Stimulated activated naive CD8-positive, alpha-beta T cell treated with anti-CD3 and anti-CD28 coated beads, Interleukin-15, Interleukin-2, amounts not matched to agents 100 U/mL and 50 U/mL, for 24 hours (primary cell): ENCODE measurements at regions not wholly inside any gene's neighbourhood (a gene's known extent, or its start where the extent isn't known, plus 50 kb on each side); places are given as distances from the start of the nearest gene placed in this dataset.
A peak's percentile ranks its signal among the peaks of the same experiment; 100 is the strongest.
"Not testable (repeated sequence)": the region's sequence is repeated elsewhere in the genome, so short reads cannot be mapped to it uniquely, and the experiment has no call there.

Experiments used
- ATAC-seq: fragments of 150-1000 bp; cut with Tn5 transposase; one replicate; pipeline ENCODE4 v1.10.0; 2021
- DNase-seq: peaks from one replicate; pipeline ENCODE4 v3.0.0; 2021

DNA sequence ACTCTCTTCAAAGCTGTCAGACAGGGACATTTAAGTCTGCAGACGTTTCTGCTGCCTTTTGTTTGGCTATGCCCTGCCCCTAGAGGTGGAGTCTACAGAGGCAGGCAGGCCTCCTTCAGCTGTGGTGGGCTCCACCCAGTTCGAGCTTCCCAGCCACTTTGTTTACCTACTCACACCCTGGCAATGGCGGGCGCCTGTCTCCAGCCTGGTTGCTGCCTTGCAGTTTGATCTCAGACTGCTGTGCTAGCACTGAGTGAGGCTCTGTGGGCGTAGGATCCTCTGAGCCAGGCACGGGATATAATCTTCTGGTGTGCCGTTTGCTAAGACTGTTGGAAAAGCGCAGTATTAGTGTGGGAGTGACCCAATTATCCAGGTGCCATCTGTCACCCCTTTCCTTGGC is 499.8 kb upstream of the IZUMO3 start:
- not testable (repeated sequence) for ATAC-seq, DNase-seq

- ATAC-seq (no peak), DNase-seq (no peak)
These were observed 484.0 kb upstream of the IZUMO3 start for GRCh38 chr9:25029743-25030142.

- no peak for DNase-seq
- no peak for ATAC-seq
These were observed 480.0 kb upstream of the IZUMO3 start for GRCh38 chr9:25025686-25026085.

- DNase-seq = no peak
- no peak for ATAC-seq
These were observed 479.5 kb upstream of the IZUMO3 start for GRCh38 chr9:25025156-25025555.

DNA sequence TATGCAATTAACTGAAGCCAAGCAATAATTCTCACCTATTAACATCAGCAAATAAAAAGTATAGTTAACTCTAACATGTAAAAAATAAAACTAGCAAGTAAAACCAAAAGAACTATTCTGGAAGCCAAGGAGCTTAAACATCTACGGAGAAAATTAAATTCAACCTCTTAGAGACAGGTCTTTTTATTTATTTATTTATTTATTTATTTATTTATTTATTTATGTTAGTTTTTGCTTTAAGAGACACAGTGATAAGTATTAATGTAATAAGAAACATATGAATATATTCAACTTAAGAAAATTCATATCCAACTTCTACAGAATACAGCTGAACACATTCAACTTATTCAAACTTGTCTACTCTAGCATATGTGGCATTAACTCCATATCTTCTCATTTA is 472.1 kb upstream of the IZUMO3 start:
- DNase-seq (no peak), ATAC-seq (no peak)

DNA sequence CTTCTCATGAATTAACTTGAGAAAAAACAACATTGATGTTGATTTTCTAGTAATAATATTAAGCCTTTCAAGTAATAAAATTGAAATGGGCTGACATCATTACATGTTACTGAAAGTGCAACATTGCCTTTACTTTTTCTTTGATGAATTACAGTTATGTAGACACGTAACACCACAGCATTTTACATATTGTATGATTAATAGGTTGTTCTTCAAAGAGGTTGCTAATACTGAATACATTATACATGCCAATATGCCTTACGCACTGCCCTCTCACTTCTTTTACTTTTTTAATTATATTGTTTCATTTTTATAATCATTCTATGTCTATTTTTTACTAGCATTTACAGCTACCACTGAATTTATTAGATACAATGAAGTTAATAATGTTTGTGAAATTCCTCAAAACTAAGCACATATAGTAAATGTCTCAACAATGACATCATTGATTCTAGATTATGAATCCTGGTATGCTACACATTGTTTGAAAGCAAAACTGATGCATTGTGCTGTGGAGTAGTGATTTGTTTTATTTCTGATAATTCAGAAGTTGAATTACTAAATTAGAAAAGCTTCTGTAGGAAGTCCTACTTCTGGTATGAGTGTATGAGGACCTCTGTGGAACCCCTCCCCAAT is 464.4 kb upstream of the IZUMO3 start:
- ATAC-seq (no peak), DNase-seq (no peak)

DNA sequence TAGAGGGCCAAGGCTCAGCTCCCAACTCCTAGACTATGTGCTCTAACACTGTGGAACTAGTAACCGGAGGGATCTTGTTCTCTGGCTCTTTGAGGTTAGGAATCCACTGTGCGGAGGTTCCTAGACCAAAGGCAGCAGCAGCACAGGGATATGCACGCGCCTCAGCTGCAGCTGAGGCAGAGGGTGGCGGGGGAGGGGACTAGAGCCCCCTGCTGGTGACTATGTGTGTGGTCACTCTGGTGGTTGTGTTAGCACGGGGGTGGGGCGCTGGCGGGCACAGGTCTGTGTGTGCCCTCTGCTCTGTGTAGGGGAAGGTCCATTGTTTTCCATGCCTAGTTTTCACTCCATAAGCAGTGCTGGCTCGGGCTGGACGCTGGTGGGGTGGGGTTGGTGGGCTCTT is 458.0 kb upstream of the IZUMO3 start:
- DNase-seq = no peak
- ATAC-seq = peak; percentile 36

DNA sequence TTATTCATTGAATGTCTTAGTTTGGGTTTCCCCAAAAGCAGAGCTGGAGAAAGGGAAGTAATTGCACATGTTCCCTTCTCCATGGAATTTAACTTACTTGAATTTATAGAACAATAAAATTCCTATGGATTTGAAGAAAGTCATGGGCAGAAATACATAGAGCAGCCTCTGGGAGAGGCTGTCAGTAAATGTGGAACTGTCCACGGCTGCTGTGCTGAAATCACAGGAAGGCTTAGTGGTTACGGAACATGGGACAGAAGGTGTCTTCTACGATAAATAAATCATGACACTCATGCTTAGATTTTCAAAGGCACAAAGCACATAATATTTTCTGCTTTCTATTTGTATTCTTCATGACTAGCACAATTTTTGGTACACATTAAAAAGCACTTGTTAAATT is 440.6 kb upstream of the IZUMO3 start:
- no peak for ATAC-seq
- DNase-seq = no peak

DNA sequence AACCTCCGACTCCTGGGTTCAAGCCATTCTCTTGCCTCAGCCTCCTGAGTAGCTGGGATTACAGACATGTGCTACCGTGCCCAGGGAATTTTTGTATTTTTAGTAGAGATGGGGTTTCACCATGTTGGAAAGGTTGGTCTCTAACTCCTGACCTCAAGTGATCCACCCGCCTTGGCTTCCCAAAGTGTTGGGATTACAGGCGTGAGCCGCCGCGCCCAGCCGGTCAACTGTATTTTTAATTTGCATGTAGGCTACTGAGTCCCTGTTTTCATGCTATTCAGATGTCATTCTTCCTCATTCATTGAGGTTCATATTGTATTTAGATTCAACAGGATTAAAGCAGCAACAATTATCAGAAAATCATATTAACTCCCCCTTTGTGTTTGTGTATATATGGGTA is 425.1 kb upstream of the IZUMO3 start:
- not testable (repeated sequence) for ATAC-seq, DNase-seq

- ATAC-seq = no peak
- no peak for DNase-seq
These were observed 416.1 kb upstream of the IZUMO3 start for GRCh38 chr9:24961762-24962161.

- ATAC-seq (no peak), DNase-seq (no peak)
These were observed 407.4 kb upstream of the IZUMO3 start for GRCh38 chr9:24953070-24953469.

GRCh38 chr9:24939109-24939850 is 393.6 kb upstream of the IZUMO3 start:
- DNase-seq (no peak), ATAC-seq (no peak)

- ATAC-seq = no peak
- DNase-seq = no peak
These were observed 390.4 kb upstream of the IZUMO3 start for GRCh38 chr9:24936117-24936516.

DNA sequence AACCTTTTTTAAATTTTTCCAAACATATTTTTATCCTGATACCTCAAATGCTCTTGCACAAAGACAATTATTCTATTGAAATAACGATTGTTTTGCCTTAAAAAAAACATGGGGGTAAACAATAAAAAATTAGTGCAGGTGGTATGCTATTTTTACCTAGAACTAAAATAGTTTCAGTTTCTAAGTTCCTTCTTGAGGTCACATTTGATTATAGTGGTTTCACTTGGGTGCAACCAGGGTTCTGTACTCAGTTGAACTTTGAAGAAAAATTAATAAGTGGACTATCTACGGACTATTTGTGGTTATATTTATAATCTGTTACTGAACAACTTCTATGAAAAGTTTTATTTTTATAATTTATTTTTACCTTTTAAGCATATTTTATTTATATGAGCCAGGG is 387.1 kb upstream of the IZUMO3 start:
- DNase-seq (no peak), ATAC-seq (no peak)

DNA sequence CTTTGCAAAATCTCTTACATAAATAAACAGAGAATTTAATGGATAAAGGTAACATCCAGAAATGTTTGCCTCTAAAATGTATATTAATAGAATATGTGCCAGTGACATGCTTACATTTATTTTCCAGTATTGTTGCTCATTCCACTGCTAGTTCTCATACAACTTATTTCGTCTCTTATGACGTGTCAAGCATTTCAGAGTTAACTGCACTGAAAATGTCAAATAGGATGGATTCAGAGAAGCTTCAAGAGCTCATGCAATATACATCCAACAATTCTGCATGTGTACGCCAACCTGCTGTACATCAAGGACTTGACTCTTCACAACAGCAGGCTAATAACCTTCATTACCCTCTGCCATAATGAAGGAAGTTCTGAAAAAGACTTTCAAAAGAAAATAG is 386.2 kb upstream of the IZUMO3 start:
- ATAC-seq (no peak), DNase-seq (no peak)

GRCh38 chr9:24912767-24913166 is 367.1 kb upstream of the IZUMO3 start:
- DNase-seq = no peak
- no peak for ATAC-seq

- DNase-seq (no peak), ATAC-seq (no peak)
These were observed 355.6 kb upstream of the IZUMO3 start for GRCh38 chr9:24901319-24901718.

- ATAC-seq (no peak), DNase-seq (no peak)
These were observed 354.5 kb upstream of the IZUMO3 start for GRCh38 chr9:24900179-24900578.

- no peak for ATAC-seq
- no peak for DNase-seq
These were observed 353.8 kb upstream of the IZUMO3 start for GRCh38 chr9:24899463-24899862.

DNA sequence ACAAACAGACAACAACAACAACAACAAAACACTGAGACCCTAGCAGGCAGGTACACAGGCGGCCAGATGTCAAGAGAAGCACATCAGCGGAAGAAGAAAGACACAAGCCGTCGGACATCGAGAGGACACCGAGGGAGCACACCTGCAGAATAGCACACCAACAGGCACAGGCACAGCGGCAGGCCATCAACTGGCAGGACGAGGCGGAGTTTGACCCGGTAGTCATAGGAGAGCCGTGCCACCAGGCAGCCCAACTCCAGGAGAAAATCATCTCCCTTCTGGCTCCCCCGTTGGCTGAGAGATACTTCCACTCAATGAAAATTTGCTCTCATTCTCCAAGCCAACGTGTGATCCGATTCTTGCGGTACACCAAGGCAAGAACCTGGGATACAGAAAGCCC is 352.1 kb upstream of the IZUMO3 start:
- no peak for ATAC-seq
- DNase-seq = no peak

DNA sequence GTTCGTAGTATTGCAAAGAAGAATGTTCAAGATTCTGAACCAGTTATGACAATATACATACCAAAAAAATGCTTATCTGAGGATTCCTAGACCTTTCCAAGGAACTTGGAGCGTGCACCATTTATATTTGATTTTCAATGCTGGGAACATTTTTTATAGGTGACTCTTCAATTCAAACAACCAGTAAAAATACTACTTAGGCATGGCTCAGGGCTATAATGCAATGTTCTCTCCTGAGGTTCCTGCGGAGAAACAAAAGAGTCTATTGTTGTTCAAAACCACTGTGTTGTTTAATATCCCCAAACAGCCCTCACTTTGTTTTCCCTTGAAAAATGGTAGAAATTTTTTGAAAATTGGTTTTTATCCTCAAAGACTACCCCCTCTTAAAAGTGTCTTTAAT is 335.7 kb upstream of the IZUMO3 start:
- DNase-seq (no peak), ATAC-seq (no peak)

- no peak for ATAC-seq
These were observed 333.9 kb upstream of the IZUMO3 start for GRCh38 chr9:24879591-24879990.

GRCh38 chr9:24856601-24857000 is 310.9 kb upstream of the IZUMO3 start:
- not testable (repeated sequence) for ATAC-seq, DNase-seq

More at GRCh38 chr9:24879591-24879990, 333.9 kb upstream of the IZUMO3 start:
- DNase-seq = no peak
